GM10266 (cell line): ENCODE measurements at regions not wholly inside any gene's neighbourhood (a gene's known extent, or its start where the extent isn't known, plus 50 kb on each side); places are given as distances from the start of the nearest gene placed in this dataset.
"Not testable (repeated sequence)": the region's sequence is repeated elsewhere in the genome, so short reads cannot be mapped to it uniquely, and the experiment has no call there.

Experiments
- DNase-seq: peaks from one replicate; pipeline ENCODE4 v3.0.0; 2012; ENCODE audit errors: extremely low spot score
- CTCF ChIP-seq: IDR thresholded peaks from 2 replicates; pipeline ENCODE4 v1.5.1; 2012; ENCODE audit warnings: mild to moderate bottlenecking, low read depth; ENCODE audit not compliant: control insufficient read depth, insufficient read depth; ENCODE audit errors: missing control alignments

- TF ChIP-seq CTCF = no peak
- no peak for DNase-seq
These were observed 109.2 kb upstream of the DYRK2 start for GRCh38 chr12:67539329-67539728.

GRCh38 chr12:67539946-67540345 is 108.6 kb upstream of the DYRK2 start:
- TF ChIP-seq CTCF = no peak
- no peak for DNase-seq

- no peak for DNase-seq
- no peak for TF ChIP-seq CTCF
These were observed 107.5 kb upstream of the DYRK2 start for GRCh38 chr12:67540920-67541624.

GRCh38 chr12:67541625-67541991 is 106.9 kb upstream of the DYRK2 start:
- no peak for TF ChIP-seq CTCF
- no peak for DNase-seq

GRCh38 chr12:67543021-67543770 is 105.3 kb upstream of the DYRK2 start:
- TF ChIP-seq CTCF = no peak

GRCh38 chr12:67545298-67545697 is 103.2 kb upstream of the DYRK2 start:
- TF ChIP-seq CTCF = no peak

More at GRCh38 chr12:67543021-67543770, 105.3 kb upstream of the DYRK2 start:
- no peak for DNase-seq

GRCh38 chr12:67546746-67547145 is 101.8 kb upstream of the DYRK2 start:
- DNase-seq = no peak
- no peak for TF ChIP-seq CTCF

More at GRCh38 chr12:67545298-67545697, 103.2 kb upstream of the DYRK2 start:
- no peak for DNase-seq

GRCh38 chr12:67555075-67555717 is 93.3 kb upstream of the DYRK2 start:
- not testable (repeated sequence) for DNase-seq
